NCI-H526 treated with DMSO at 0.1 percent for 48 hours (cell line): ENCODE measurements at regions not wholly inside any gene's neighbourhood (a gene's known extent, or its start where the extent isn't known, plus 50 kb on each side); places are given as distances from the start of the nearest gene placed in this dataset.

Experiments
- DNase-seq: peaks from one replicate; lab custom pipeline; 2025; lab: John Stamatoyannopoulos, UW

- DNase-seq: no peak
Observed at GRCh38 chr16:86196687-86197391, 297.9 kb downstream of the IRF8 start.

GRCh38 chr16:86198206-86199118 is 299.5 kb downstream of the IRF8 start:
- DNase-seq: no peak

GRCh38 chr16:86199182-86199581 is 300.2 kb downstream of the IRF8 start:
- DNase-seq: no peak

- no peak for DNase-seq
Observed at GRCh38 chr16:86199871-86200695, 301.1 kb downstream of the IRF8 start.

- DNase-seq: no peak
Observed at GRCh38 chr16:86200722-86201121, 301.8 kb downstream of the IRF8 start.

GRCh38 chr16:86201746-86202145 is 302.8 kb downstream of the IRF8 start:
- no peak for DNase-seq

- DNase-seq: no peak
Observed at GRCh38 chr16:86202267-86202666, 303.3 kb downstream of the IRF8 start.

GRCh38 chr16:86202760-86203426 is 303.9 kb downstream of the IRF8 start:
- DNase-seq: no peak

- no peak for DNase-seq
Observed at GRCh38 chr16:86203557-86204275, 304.8 kb downstream of the IRF8 start.

- DNase-seq: no peak
Observed at GRCh38 chr16:86205521-86206245, 304.6 kb upstream of the FOXF1 start.

GRCh38 chr16:86207350-86207749 is 303.0 kb upstream of the FOXF1 start:
- no peak for DNase-seq

- DNase-seq: no peak
Observed at GRCh38 chr16:86209202-86209601, 301.1 kb upstream of the FOXF1 start.

- no peak for DNase-seq
Observed at GRCh38 chr16:86210403-86211193, 299.7 kb upstream of the FOXF1 start.

- no peak for DNase-seq
Observed at GRCh38 chr16:86211265-86211664, 299.1 kb upstream of the FOXF1 start.

- DNase-seq: no peak
Observed at GRCh38 chr16:86211800-86212199, 298.5 kb upstream of the FOXF1 start.

GRCh38 chr16:86212706-86213436 is 297.5 kb upstream of the FOXF1 start:
- no peak for DNase-seq

GRCh38 chr16:86213437-86214205 is 296.7 kb upstream of the FOXF1 start:
- DNase-seq: no peak
